Head of caudate nucleus (tissue), 42 donors: ENCODE measurements at regions not wholly inside any gene's neighbourhood (a gene's known extent, or its start where the extent isn't known, plus 50 kb on each side); places are given as distances from the start of the nearest gene placed in this dataset.

Source experiments
- DNase-seq, 42 donors: peaks; one replicate each; pipeline versions ENCODE4 v3.0.0 to v3.0.0-alpha.2; 2020 to 2021; ENCODE audit warnings: mixed read lengths in 7 of 42
- intact Hi-C: fragments of 100-400 bp; cut with DNase I; formaldehyde crosslinking; loops from one replicate; pipeline ENCODE4 v1.15.0; 2022

- no peak for DNase-seq
- intact Hi-C loops: no loop called here
Observed at GRCh38 chr11:28715726-28716125, 607.5 kb downstream of the METTL15 start.

GRCh38 chr11:28713850-28714249, 605.7 kb downstream of the METTL15 start:
- DNase-seq: no peak
- intact Hi-C loops: no loop called here

- intact Hi-C loops: no loop called here
- no peak for DNase-seq
Observed at GRCh38 chr11:28708075-28708474, 599.9 kb downstream of the METTL15 start.

GRCh38 chr11:28704801-28705200, 596.6 kb downstream of the METTL15 start:
- no peak for DNase-seq
- intact Hi-C loops: no loop called here

GRCh38 chr11:28703371-28703770, 595.2 kb downstream of the METTL15 start:
- no peak for DNase-seq
- intact Hi-C loops: no loop called here

GRCh38 chr11:28702871-28703270, 594.7 kb downstream of the METTL15 start:
- intact Hi-C loops: no loop called here
- no peak for DNase-seq

- intact Hi-C loops: no loop called here
- no peak for DNase-seq
Observed at GRCh38 chr11:28702450-28702790, 594.2 kb downstream of the METTL15 start.

- DNase-seq: no peak
- intact Hi-C loops: no loop called here
Observed at GRCh38 chr11:28701760-28702449, 593.7 kb downstream of the METTL15 start.

- DNase-seq: no peak
- intact Hi-C loops: no loop called here
Observed at GRCh38 chr11:28699701-28700100, 591.5 kb downstream of the METTL15 start.

GRCh38 chr11:28697920-28698827, 590.0 kb downstream of the METTL15 start:
- intact Hi-C loops: no loop called here
- peak; percentile 13 to 87 (median 70) for DNase-seq

GRCh38 chr11:28696591-28696990, 588.4 kb downstream of the METTL15 start:
- no peak for DNase-seq
- intact Hi-C loops: no loop called here

GRCh38 chr11:28690746-28691145, 582.6 kb downstream of the METTL15 start:
- no peak for DNase-seq
- intact Hi-C loops: no loop called here

GRCh38 chr11:28684011-28684586, 575.9 kb downstream of the METTL15 start:
- DNase-seq: no peak
- intact Hi-C loops: no loop called here

GRCh38 chr11:28679795-28680468, 571.7 kb downstream of the METTL15 start:
- DNase-seq: no peak
- intact Hi-C loops: no loop called here

GRCh38 chr11:28677721-28678120, 569.5 kb downstream of the METTL15 start:
- intact Hi-C loops: no loop called here

GRCh38 chr11:28675183-28675582, 567.0 kb downstream of the METTL15 start:
- intact Hi-C loops: no loop called here
- DNase-seq: no peak

More at GRCh38 chr11:28677721-28678120, 569.5 kb downstream of the METTL15 start:
- DNase-seq: no peak

- peak in 4 of 42 donors; percentile 4 to 25 (median 15) for DNase-seq
- intact Hi-C loops: no loop called here
Observed at GRCh38 chr11:28674433-28675103, 566.4 kb downstream of the METTL15 start.

GRCh38 chr11:28673691-28674432, 565.7 kb downstream of the METTL15 start:
- no peak for DNase-seq

More at GRCh38 chr11:28673691-28674432, 565.7 kb downstream of the METTL15 start:
- intact Hi-C loops: no loop called here
